ENCODE measurements at regions not wholly inside any gene's neighbourhood (a gene's known extent, or its start where the extent isn't known, plus 50 kb on each side); places are given as distances from the start of the nearest gene placed in this dataset.

DNA sequence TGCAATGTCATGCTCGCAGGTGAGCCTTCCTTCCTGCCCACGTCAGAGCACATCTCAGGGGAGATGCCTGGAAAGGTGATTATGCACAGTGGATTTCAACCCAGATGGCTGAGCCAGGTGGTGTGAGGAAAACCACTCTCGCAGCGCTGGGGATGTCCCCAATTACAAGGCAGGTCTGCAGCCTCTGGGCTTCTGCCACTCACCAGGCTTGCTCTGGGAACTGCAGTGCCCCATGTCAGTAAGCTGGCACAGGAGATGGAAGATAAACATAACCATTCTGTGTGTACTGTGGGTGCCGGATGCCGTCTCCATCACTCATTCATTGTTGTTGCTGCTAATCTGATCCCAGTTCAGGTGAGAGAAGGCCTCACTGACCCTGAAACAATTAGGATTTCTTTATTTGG is 222.9 kb upstream of the PITRM1 start:
- TF ChIP-seq, protein P1, sequence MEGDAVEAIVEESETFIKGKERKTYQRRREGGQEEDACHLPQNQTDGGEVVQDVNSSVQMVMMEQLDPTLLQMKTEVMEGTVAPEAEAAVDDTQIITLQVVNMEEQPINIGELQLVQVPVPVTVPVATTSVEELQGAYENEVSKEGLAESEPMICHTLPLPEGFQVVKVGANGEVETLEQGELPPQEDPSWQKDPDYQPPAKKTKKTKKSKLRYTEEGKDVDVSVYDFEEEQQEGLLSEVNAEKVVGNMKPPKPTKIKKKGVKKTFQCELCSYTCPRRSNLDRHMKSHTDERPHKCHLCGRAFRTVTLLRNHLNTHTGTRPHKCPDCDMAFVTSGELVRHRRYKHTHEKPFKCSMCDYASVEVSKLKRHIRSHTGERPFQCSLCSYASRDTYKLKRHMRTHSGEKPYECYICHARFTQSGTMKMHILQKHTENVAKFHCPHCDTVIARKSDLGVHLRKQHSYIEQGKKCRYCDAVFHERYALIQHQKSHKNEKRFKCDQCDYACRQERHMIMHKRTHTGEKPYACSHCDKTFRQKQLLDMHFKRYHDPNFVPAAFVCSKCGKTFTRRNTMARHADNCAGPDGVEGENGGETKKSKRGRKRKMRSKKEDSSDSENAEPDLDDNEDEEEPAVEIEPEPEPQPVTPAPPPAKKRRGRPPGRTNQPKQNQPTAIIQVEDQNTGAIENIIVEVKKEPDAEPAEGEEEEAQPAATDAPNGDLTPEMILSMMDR (conservative IDR thresholded peaks at IDR 0.05; ENCODE audit: low read depth, low read length), result no peak
- TF ChIP-seq EZH2 (IDR thresholded peaks at IDR 0.05; ENCODE audit: borderline replicate concordance, low read depth, low read length, poor library complexity, severe bottlenecking), result no peak
- BruUV-seq (replicated peaks), result no TSS peak
- Histone ChIP-seq H3K27me3 (replicated peaks; ENCODE audit: insufficient read depth, low read depth, low read length, poor library complexity) (no peaks in the 10 kb centered on the region), H3K4me1 (ENCODE audit: insufficient read depth, low read length, poor library complexity, severe bottlenecking) (no peaks in the 10 kb centered on the region), H3K9me3 (ENCODE audit: low read depth, low read length, poor library complexity, severe bottlenecking) (no peaks in the 10 kb centered on the region), H3K36me3 (ENCODE audit: insufficient read depth, low read length, poor library complexity, severe bottlenecking) (no peaks in the 10 kb centered on the region), H3K27ac (ENCODE audit: low read depth, low read length, poor library complexity, severe bottlenecking) (no peak overlapping the region), H3K4me3 (ENCODE audit: low read depth, low read length, poor library complexity, severe bottlenecking) (no peak overlapping the region)
- intact Hi-C loops (cut with micrococcal nuclease; ENCODE audit: unreplicated experiment), result no loop called here
- no peak for DNase-seq (ENCODE audit: low spot score)
- ChIA-PET POLR2A (ENCODE audit: low non-redundant PET) (no interaction called here), CTCF (no interaction called here)

DNA sequence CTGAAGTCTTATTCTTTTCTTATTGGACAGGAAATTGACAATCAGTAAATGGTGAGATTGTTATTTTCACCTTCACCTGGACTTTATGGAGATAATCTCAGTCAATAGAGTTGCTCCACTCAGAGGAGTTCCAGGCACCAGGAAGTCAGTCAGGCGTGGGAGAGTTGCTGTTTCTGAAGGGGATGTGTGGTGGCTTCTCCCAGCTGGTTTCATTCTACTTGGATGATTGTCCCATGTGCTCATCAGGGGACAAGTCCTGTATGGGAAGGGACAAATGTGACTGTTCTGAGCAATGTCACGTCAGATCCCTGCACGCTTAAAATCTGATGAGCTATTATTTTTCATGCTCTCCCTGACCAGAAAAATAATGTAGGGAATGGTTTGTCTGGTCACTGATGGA is 222.5 kb upstream of the PITRM1 start:
- Histone ChIP-seq H3K27me3 (replicated peaks; ENCODE audit: insufficient read depth, low read depth, low read length, poor library complexity) (no peaks in the 10 kb centered on the region), H3K36me3 (ENCODE audit: insufficient read depth, low read length, poor library complexity, severe bottlenecking) (no peaks in the 10 kb centered on the region), H3K27ac (ENCODE audit: low read depth, low read length, poor library complexity, severe bottlenecking) (no peak overlapping the region), H3K4me3 (ENCODE audit: low read depth, low read length, poor library complexity, severe bottlenecking) (no peak overlapping the region), H3K4me1 (ENCODE audit: insufficient read depth, low read length, poor library complexity, severe bottlenecking) (no peaks in the 10 kb centered on the region), H3K9me3 (ENCODE audit: low read depth, low read length, poor library complexity, severe bottlenecking) (no peaks in the 10 kb centered on the region)
- CTCF ChIA-PET, result no interaction called here
- TF ChIP-seq, protein P1 (conservative IDR thresholded peaks at IDR 0.05; ENCODE audit: low read depth, low read length), result no peak
- no peak for TF ChIP-seq EZH2 (IDR thresholded peaks at IDR 0.05; ENCODE audit: borderline replicate concordance, low read depth, low read length, poor library complexity, severe bottlenecking)
- POLR2A ChIA-PET (ENCODE audit: low non-redundant PET), result no interaction called here
- BruUV-seq (replicated peaks), result no TSS peak
- no peak for DNase-seq (ENCODE audit: low spot score)
- intact Hi-C loops (cut with micrococcal nuclease; ENCODE audit: unreplicated experiment), result no loop called here

DNA sequence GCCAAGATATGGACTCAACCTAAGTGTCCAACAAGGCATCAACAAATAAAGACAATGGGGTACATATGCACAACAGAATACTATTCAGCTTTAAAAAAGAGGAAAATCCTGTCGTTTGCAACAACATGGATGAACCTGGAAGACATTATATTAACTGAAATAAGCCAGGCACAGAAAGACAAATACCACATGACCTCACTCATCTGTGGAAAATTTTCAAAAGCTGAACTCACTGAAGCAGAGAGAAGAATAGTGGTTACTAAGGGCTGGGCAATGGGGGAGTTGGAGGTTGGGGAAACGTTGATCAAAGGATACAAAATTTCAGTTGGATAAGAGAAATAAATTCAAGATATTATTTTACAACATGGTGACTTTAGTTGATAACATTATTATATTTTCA is 221.4 kb upstream of the PITRM1 start:
- no peak overlapping the region for H3K4me3 ChIP-seq (ENCODE audit: low read depth, low read length, poor library complexity, severe bottlenecking)
- H3K9me3 ChIP-seq (ENCODE audit: low read depth, low read length, poor library complexity, severe bottlenecking), result no peaks in the 10 kb centered on the region
- H3K27ac ChIP-seq (ENCODE audit: low read depth, low read length, poor library complexity, severe bottlenecking), result no peak overlapping the region
- intact Hi-C loops (cut with micrococcal nuclease; ENCODE audit: unreplicated experiment), result no loop called here
- BruUV-seq (replicated peaks), result no TSS peak
- DNase-seq (ENCODE audit: low spot score), result no peak
- no peaks in the 10 kb centered on the region for H3K36me3 ChIP-seq (ENCODE audit: insufficient read depth, low read length, poor library complexity, severe bottlenecking)
- POLR2A ChIA-PET (ENCODE audit: low non-redundant PET), result no interaction called here
- H3K4me1 ChIP-seq (ENCODE audit: insufficient read depth, low read length, poor library complexity, severe bottlenecking), result no peaks in the 10 kb centered on the region
- CTCF ChIA-PET, result no interaction called here
- TF ChIP-seq EZH2 (IDR thresholded peaks at IDR 0.05; ENCODE audit: borderline replicate concordance, low read depth, low read length, poor library complexity, severe bottlenecking), result no peak
- TF ChIP-seq, protein P1 (conservative IDR thresholded peaks at IDR 0.05; ENCODE audit: low read depth, low read length), result no peak
- no peaks in the 10 kb centered on the region for H3K27me3 ChIP-seq (replicated peaks; ENCODE audit: insufficient read depth, low read depth, low read length, poor library complexity)

Measured in A673 (cell line).